ENCODE measurements at regions not wholly inside any gene's neighbourhood (a gene's known extent, or its start where the extent isn't known, plus 50 kb on each side); places are given as distances from the start of the nearest gene placed in this dataset.

DNA sequence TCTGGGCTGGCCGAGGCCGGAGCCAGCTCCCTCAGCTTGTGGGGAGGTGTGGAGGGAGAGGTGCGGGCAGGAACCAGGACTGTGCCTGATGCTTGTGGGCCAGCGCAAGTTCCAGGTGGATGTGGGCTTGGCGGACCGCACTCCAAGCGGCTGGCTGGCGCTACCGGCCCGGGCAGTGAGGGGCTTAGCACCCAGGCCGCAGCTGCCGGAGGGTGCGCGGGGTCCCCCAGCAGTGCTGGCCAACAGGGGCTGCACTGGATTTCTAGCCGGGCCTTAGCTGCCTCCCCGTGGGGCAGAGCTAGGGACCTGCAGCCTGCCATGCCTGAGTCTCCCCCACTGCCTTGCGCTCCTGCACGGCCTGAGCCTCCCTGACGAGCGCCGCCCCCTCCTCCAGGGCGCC is 242.8 kb downstream of the CCSER2 start:
- Mint-ChIP-seq H3K9me3 (no peaks in the 10 kb centered on the region), H3K27me3 (ENCODE audit: low read depth) (peaks cover 48% of the 10 kb centered on the region), H3K4me3 (no peak overlapping the region), H3K4me1 (peaks cover 5% of the 10 kb centered on the region), H3K27ac (no peak overlapping the region), H3K36me3 (no peaks in the 10 kb centered on the region)
- DNase-seq (ENCODE audit: low spot score in 2 of 2, unreplicated experiment in 2 of 2) = no peak
- TF ChIP-seq, protein P1, sequence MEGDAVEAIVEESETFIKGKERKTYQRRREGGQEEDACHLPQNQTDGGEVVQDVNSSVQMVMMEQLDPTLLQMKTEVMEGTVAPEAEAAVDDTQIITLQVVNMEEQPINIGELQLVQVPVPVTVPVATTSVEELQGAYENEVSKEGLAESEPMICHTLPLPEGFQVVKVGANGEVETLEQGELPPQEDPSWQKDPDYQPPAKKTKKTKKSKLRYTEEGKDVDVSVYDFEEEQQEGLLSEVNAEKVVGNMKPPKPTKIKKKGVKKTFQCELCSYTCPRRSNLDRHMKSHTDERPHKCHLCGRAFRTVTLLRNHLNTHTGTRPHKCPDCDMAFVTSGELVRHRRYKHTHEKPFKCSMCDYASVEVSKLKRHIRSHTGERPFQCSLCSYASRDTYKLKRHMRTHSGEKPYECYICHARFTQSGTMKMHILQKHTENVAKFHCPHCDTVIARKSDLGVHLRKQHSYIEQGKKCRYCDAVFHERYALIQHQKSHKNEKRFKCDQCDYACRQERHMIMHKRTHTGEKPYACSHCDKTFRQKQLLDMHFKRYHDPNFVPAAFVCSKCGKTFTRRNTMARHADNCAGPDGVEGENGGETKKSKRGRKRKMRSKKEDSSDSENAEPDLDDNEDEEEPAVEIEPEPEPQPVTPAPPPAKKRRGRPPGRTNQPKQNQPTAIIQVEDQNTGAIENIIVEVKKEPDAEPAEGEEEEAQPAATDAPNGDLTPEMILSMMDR (IDR thresholded peaks at IDR 0.05; ENCODE audit: unreplicated experiment) = no peak

DNA sequence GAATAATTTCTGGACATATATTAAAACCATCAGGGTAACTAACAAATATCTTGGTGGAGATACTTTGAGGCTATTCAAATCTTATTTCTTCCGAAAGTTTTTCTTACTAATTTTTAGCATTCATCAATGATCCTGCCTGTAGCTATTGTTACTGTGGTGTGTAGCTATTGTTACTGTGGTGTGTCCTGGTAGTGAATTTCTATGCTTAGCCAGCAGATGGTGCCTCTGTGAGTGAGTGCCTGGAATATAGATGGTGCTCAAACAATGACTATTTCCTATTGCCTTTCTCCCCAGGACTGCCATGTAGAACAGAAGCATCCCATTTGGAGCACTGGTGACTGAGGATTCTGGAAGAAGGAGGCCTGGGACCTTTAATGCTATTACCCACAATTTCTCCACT is 245.7 kb downstream of the CCSER2 start:
- H3K4me1 Mint-ChIP-seq = no peaks in the 10 kb centered on the region
- H3K27ac Mint-ChIP-seq = no peak overlapping the region
- H3K4me3 Mint-ChIP-seq = no peak overlapping the region
- H3K27me3 Mint-ChIP-seq (ENCODE audit: low read depth) = peaks cover 32% of the 10 kb centered on the region
- no peak for DNase-seq (ENCODE audit: low spot score in 2 of 2, unreplicated experiment in 2 of 2)
- H3K9me3 Mint-ChIP-seq = peaks cover 3% of the 10 kb centered on the region
- H3K36me3 Mint-ChIP-seq = no peaks in the 10 kb centered on the region
- TF ChIP-seq, protein P1 (IDR thresholded peaks at IDR 0.05; ENCODE audit: unreplicated experiment) = no peak

- peaks cover 45% of the 10 kb centered on the region for H3K27me3 Mint-ChIP-seq (ENCODE audit: low read depth)
- DNase-seq (ENCODE audit: low spot score in 2 of 2, unreplicated experiment in 2 of 2) = no peak
These were observed 253.6 kb downstream of the CCSER2 start for GRCh38 chr10:84581976-84582375.

DNA sequence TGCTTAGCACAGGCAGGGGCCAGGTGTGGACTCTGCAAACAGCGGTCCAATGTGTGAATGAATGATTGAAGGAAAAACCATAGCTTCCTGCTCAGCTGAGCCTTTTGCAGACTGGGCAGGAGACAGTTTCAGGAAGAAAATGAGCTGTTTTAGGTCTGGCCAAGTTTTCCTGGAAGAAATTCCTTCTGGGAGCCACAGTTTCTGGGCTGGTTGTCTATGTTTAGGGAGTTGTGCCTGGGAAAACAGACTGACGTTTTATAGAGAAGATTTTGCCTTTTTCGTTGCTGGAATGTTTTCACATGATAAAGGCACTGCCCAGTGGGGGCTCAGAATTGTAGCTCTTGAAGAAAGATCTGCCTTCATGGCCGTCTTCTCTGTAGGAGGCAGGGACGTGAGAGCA is 255.1 kb downstream of the CCSER2 start:
- Mint-ChIP-seq H3K4me3 (no peak overlapping the region), H3K9me3 (no peaks in the 10 kb centered on the region), H3K27ac (no peak overlapping the region), H3K4me1 (no peaks in the 10 kb centered on the region), H3K36me3 (no peaks in the 10 kb centered on the region), H3K27me3 (ENCODE audit: low read depth) (peaks cover 40% of the 10 kb centered on the region)
- TF ChIP-seq, protein P1 (IDR thresholded peaks at IDR 0.05; ENCODE audit: unreplicated experiment) = no peak
- DNase-seq (ENCODE audit: low spot score in 2 of 2, unreplicated experiment in 2 of 2) = no peak

More at GRCh38 chr10:84581976-84582375, 253.6 kb downstream of the CCSER2 start:
- Mint-ChIP-seq H3K27ac (no peak overlapping the region), H3K4me3 (no peak overlapping the region), H3K36me3 (no peaks in the 10 kb centered on the region), H3K4me1 (no peaks in the 10 kb centered on the region), H3K9me3 (peaks cover 3% of the 10 kb centered on the region)
- TF ChIP-seq, protein P1 (IDR thresholded peaks at IDR 0.05; ENCODE audit: unreplicated experiment) = no peak

- peaks cover 22% of the 10 kb centered on the region for H3K27me3 Mint-ChIP-seq (ENCODE audit: low read depth)
- no peak for DNase-seq (ENCODE audit: low spot score in 2 of 2, unreplicated experiment in 2 of 2)
- no peak overlapping the region for H3K4me3 Mint-ChIP-seq
- H3K27ac Mint-ChIP-seq = no peak overlapping the region
- no peaks in the 10 kb centered on the region for H3K4me1 Mint-ChIP-seq
- TF ChIP-seq, protein P1 (IDR thresholded peaks at IDR 0.05; ENCODE audit: unreplicated experiment) = no peak
- H3K9me3 Mint-ChIP-seq = no peaks in the 10 kb centered on the region
- no peaks in the 10 kb centered on the region for H3K36me3 Mint-ChIP-seq
These were observed 259.4 kb downstream of the CCSER2 start for GRCh38 chr10:84587789-84588188.

DNA sequence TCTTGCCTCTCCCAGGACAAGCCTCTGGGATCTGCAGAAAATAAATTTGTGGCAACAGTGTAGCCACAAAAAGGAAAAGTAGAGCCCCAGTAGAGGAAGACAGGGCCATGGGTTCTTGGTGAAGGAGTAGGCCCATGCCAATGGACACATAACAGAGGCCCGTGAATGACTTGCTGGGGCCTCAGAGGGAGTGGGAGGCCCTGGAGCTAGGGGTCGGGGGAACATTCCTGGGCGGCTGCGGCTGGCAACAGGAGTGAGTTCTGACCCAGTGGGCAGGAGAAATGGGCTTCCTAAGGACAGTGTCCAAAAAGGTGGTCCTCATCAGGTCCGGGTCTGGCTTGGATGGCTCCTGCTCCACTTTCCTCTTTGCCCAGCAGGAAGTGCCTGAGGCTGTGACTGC is 260.0 kb downstream of the CCSER2 start:
- Mint-ChIP-seq H3K4me3 (no peak overlapping the region), H3K36me3 (no peaks in the 10 kb centered on the region), H3K9me3 (no peaks in the 10 kb centered on the region), H3K27ac (no peak overlapping the region), H3K4me1 (no peaks in the 10 kb centered on the region), H3K27me3 (ENCODE audit: low read depth) (peaks cover 18% of the 10 kb centered on the region)
- DNase-seq (ENCODE audit: low spot score in 2 of 2, unreplicated experiment in 2 of 2) = no peak
- TF ChIP-seq, protein P1 (IDR thresholded peaks at IDR 0.05; ENCODE audit: unreplicated experiment) = no peak

Data from mesothelial cell of epicardium (in vitro differentiated cells).